ENCODE measurements at regions not wholly inside any gene's neighbourhood (a gene's known extent, or its start where the extent isn't known, plus 50 kb on each side); places are given as distances from the start of the nearest gene placed in this dataset.

DNA sequence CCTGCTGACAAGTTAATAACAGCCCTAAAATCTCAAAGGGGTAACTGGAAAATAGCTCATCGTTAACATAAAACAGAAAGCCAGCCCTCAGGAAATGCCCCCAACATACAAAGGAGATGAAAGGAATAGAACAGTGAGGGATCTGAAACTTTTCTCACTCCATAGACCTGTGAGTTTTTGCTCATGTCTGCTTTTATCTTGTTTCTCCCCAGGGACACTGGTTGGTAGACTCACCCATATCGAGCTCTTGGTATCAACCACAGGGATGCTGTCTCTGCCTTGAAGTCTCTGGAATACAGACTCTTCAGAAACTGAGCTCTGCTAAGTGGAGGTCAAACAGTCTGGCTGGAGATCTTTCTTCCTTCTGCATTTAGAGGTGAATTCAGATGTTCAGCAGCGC, 77.4 kb upstream of the CAMK1G start:
- no peak for DNase-seq

DNA sequence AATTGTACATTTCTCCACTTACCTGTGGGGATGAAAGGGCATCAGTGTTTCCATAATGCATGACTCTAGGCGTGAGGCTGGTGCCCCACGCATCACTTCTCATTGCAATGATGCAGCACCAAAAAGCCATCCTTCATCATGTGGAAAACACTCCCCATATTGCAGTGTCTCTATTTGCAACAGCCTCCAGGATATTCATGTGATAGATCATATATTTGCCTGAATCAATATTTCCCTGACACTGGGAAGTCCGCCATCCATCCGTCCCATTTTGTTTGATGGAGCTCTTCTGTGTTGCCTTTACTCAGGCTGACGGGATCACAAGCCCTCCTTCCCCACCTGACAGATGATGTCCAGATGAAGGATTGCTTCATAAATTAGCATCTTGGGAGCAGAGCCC, 74.5 kb upstream of the CAMK1G start:
- DNase-seq, result no peak

DNA sequence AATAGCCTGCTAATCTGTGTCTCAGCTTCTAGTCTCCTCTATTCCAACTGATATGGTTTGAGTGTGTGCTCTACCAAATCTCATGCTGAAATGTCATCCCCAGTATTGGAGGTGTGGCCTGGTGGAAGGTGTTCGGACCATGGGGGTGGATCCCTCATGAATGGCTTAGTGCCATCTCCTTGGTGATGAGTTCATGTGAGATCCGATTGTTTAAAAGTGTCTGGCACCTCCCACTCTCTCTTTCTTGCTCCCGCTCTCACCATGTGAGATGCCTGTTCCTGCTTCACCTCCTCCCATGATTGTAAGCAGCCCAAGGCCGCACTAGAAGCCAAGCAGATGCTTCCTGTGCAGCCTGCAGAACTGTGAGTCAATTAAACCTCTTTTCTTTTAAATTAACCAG, 73.5 kb upstream of the CAMK1G start:
- DNase-seq, result no peak

DNA sequence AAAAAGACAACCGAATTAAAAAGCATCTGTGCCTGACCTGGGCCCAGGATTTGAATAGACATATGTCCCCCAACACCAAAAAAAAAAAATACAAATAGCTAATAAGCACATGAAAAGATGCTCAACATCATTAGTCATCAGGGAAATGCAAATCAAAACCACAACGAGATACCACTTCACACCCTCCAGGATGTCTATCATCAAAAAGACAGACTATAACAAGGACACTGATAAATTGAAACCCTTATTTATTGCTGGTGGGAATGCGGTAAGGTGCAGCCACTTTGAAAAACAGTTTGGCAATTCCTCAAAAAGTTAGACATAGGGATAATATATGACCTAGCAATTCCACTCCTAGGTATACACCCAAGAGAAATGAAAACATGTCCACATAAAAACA, 72.3 kb upstream of the CAMK1G start:
- DNase-seq, result no peak

DNA sequence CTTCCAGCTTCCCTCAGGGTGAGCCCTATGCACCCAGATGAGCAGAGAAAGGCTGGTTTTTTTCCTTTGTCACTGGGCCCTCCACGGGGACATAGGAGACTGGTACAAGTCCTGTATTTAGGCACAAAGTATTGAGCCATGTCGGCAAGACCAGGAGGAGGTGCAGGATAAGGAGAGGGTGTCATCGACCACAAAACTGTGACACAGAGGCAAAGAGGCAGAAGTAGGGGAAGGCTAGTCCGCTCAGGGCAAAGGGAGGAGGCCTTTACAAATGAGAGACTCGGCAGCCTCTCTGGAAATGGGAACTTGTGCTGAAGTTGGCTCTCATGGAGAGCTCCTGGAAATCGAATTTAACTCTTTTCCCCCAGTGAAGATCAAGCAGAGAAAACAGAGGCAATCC, 70.7 kb upstream of the CAMK1G start:
- no peak for DNase-seq

DNA sequence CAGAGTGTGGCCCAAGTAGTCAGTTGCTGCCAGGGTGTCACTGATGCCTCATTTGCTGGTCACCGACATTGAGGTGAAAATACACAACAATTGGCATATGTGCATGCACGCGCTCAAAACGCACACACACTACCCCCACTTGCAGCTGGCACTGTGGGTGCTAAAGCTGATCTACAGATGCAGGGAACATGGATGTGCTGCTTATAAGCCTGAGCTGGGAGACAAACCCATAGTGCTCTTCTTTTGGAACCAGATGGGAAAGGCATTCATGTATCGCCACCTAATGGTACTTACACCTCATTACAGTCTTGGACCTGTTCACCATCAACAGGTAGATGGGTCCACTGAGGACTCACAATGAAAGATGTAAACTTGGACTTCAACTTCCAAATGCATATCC, 70.3 kb upstream of the CAMK1G start:
- peak; percentile 32 for DNase-seq

DNA sequence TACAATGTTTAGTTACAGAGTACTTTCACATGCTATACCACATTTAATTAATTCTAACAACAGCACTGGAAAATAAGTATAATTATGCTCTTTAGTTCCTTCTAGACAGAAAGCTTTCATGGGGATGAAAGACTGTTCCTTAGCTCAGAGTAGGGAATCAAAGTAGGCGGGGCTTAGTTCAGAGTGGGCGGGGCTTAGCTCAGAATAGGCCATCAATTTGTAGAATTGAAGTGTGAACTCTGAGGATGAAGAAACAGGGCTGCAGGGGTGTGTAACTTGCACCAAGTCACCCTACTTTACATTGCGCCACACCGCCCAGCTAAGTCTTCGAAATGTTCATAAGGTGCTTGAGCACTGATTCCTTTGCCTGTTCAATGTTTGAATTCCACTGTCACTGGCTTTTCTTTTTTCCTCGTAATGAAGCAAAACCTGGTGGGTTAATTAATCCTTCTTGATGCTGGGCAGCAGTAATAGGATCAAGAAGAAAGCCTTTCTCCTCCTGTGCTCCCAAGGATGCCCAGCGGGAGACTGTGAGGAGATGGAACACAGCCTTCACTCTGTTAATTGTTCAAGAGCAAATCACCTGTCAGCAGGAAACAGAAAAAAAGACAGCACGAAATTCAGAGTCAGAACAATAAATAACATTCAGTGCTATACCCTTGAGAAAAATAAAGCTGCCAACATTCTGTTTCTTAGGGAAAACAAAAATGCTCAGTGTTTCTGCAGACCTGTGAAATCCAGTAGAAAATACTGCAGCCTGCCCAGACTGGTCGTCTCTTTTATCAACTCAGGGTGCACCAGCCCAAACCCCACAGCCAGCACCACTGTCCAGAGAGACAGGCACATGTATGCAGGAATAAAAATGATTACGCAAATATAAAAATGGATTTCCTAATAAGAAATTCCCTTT, 66.5 kb upstream of the CAMK1G start:
- no peak for DNase-seq

DNA sequence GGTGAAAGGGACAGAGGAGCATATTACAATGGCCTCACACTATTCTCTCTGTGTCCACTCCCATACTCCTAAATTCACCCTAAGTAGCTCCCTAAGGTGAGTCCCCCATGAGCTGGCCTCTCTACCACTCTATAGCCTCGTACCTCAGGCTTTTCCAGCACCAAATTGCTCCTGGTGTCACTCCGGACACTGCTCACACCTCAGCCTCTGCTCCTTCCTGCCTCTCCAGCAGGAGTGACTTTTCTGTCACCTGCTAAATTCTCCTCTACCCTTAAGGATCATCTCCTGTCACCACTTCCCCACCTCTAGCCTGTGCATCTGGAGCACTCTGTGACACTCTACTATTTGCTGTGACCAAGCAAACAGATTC, 65.8 kb upstream of the CAMK1G start:
- DNase-seq, result no peak

DNA sequence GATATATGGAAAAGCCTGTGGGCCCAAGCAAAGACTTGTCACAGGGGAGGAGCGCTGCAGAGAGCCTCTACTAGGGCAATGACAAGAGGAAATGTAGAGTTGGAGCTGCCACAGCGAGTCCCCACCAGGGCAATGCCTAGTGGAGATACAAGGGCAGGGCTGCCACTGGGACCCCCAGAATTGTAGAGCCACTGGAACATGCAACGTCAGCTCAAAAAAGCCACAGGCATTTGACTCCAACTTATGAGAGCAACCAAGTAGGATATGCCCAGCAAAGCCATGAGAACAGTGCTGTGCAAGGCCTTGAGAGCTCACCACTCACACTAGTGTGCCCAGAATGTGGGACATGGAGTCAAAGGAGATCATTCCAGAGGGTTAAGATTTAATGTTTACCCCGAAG, 63.7 kb upstream of the CAMK1G start:
- no peak for DNase-seq

DNA sequence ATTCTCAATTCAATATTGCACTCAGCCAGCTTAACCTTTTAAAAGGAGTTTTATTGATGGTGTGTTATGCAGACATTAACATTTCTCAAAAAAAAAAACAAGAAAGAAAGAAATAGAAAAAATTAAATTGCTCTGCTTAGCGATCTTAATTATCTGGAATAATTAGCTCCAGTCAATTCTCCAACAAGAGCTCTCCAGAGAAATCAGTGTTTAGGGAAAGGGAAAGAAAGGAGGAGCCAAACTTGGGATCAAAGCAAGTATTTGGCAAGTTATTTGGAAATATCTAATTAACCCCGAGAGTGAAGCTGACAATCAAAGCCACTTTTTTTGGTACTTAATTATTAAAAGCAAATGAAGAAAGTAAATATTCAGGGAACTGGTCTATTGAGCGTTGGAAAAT, 60.7 kb upstream of the CAMK1G start:
- DNase-seq, result no peak

DNA sequence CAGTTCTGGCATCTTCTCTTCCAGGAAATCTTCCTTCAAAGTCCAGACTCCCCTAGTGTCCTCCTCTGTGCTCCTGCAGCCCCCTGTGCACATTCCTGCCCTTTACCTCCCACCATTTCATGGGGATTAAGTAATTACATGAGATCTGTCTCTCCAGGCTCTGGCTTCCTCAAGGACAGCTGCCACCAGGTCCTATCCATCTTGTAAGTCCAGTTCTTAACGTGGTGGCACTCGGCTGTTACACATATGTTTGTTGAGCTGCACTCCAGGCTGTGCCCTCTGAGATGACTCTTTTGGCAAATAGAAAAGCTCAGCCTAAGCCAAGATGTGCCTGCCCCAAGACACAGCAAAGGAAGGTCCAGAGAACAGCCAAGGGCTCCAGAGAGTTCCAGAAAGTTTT, 57.4 kb upstream of the CAMK1G start:
- no peak for DNase-seq

DNA sequence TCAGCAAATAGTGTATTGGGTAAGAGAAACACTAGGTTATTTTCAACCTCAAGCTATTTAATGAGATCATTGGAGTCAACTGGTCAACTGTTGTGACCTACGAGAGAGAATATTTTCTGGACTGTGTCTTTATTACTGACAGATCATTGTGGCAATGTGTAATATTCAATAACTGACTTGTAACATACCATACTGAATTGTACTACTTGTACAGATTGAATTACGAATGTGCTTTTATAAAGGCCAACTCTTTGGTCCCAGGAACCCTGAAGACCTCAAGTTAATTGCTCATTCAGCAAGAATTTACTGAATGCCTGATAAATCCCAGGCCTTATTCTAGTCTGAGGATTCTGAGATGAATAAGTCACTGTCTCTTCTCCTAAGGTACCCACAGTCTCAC, 56.1 kb upstream of the CAMK1G start:
- no peak for DNase-seq

DNA sequence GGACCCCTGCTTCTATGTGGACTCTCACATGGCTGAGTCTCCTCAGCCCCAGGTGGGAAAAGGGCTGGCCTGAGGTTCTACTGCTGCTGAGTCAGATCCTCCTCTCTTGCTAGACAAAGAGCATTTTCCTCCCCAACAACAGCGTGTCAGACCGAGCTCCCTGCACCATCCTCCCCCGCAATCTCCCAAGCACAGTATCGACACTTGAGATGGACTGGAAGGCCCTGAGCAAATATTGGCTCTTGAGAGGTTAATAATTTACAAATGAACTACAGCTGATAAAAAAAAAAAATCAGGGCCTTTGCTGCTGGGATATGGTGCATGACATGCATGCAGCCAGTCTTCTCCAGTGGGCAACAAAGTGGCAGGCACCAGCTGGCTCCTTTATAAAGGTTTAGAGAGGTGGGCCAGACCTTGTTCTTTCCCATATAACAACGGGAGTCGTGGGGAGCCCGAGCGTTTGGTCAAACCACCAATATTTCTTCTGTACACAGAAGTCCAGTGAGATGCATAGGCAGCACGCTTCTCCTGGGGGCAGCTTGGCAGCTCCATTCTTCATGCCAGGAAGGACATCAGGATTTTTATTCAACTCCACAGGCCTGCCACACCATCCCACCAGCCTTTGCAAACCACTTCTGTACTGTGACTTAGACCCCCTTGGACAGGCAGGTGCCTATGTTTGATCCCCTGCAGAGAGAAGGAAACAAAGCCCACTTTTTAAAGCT, 55.4 kb upstream of the CAMK1G start:
- no peak for DNase-seq

DNA sequence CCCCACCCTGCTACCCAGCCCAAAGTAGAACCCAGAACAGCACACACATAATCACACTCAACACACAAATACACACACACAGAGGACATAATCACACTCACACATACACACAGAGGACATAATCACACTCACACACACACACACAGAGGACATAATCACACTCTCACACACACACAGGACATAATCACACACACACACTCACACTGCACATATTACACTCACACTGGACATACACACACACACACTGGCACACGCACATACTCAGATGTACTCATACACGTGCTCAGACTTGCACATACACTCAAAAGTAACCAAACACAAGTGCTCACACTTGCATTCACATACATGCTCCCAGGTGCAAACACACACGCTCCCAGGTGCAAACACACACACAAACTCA, 54.3 kb upstream of the CAMK1G start:
- DNase-seq, result no peak

DNA sequence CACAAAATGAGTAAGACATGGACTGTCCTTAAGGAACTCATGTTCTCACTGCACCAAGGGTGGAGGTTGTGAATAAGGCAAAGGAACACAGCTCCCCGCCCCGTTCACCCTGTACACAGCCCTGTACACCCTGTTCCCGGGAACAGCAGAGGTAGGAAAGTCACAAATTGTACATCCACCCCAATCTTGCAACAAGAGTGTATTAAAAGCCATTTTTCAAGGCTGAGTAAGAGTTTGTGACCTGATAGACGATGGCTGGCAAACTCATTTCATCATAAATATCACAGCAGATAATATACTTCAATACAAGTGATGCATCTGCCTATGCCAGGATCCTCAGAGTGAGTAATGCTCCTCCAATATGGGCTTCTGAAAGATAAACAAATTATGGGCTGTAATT, 52.5 kb upstream of the CAMK1G start:
- DNase-seq, result no peak

DNA sequence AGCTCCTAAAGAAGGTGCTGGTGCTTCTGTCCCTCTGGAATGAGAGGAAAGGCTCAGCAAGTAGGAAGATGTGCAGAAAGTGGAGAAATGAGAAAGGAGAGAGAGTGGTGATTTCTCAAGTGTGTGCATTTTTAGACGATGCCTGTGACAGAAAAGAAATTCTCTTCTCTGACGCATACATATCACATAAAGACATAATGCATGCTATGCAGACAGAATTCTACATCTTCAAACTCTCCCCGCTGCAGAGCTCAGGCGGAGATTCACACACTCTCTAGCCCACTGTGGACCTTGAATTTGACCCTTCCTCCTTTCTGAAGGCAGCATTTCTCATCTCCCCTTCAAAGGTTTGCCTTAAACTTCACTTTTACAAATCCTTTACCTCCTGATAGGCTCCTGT, 52.0 kb upstream of the CAMK1G start:
- no peak for DNase-seq

Measured in SHP77 treated with DMSO at 0.1 percent for 48 hours (cell line).